Peyer's patch (tissue), 4 donors: ENCODE measurements at regions not wholly inside any gene's neighbourhood (a gene's known extent, or its start where the extent isn't known, plus 50 kb on each side); places are given as distances from the start of the nearest gene placed in this dataset.

Experiments
- DNase-seq, 3 donors: peaks; one replicate each; pipeline ENCODE4 v3.0.0-alpha.2; 2017 to 2019
- H3K27ac ChIP-seq, 4 donors: fragments of 200-600 bp; sonication (generic); one replicate each; pipeline ENCODE4 v1.5.1; 2016 to 2019
- H3K27me3 ChIP-seq, 2 donors: fragments of 200-600 bp; sonication (generic); one replicate each; pipeline ENCODE4 v1.5.1; 2019
- H3K36me3 ChIP-seq, 3 donors: fragments of 200-600 bp; sonication (generic); one replicate each; pipeline ENCODE4 v1.5.1; 2016 to 2019
- H3K4me1 ChIP-seq, 4 donors: fragments of 200-600 bp; sonication (generic); one replicate each; pipeline ENCODE4 v1.5.1; 2016 to 2019
- H3K4me3 ChIP-seq, 4 donors: fragments of 200-600 bp; sonication (generic); 1 replicate in 3 of 4; 2 replicates in 1 of 4; pipeline ENCODE4 v1.5.1; 2016 to 2019; ENCODE audit warnings: mild to moderate bottlenecking in 1 of 4
- H3K9me3 ChIP-seq, 4 donors: fragments of 200-600 bp; sonication (generic); one replicate each; pipeline ENCODE4 v1.5.1; 2016 to 2019; ENCODE audit warnings: mild to moderate bottlenecking in 1 of 4
- CTCF ChIP-seq, 6 experiments: fragments of 450-650 bp in 4 of 6; fragments of 200-600 bp in 2 of 6; sonication (generic) in 1 of 6; IDR thresholded peaks; one replicate each; pipeline ENCODE4 v1.5.1; 2017 to 2019; ENCODE audit warnings: antibody characterized with exemption in 6 of 6, mild to moderate bottlenecking in 3 of 6, moderate library complexity in 1 of 6
- POLR2A ChIP-seq, 2 donors: fragments of 450-650 bp; IDR thresholded peaks; one replicate each; pipeline ENCODE4 v1.5.1; 2017; ENCODE audit warnings: antibody characterized with exemption in 2 of 2, mild to moderate bottlenecking in 2 of 2, moderate library complexity in 2 of 2

GRCh38 chr22:47515384-47516125, 753.1 kb downstream of the TBC1D22A start:
- Histone ChIP-seq H3K27me3 (no peaks in the 10 kb centered on the region), H3K27ac (no peak overlapping the region), H3K4me1 (no peaks in the 10 kb centered on the region), H3K36me3 (no peaks in the 10 kb centered on the region), H3K9me3 (no peaks in the 10 kb centered on the region), H3K4me3 (no peak overlapping the region)
- peak in 2 of 6 experiments; percentile 8 to 17 for TF ChIP-seq CTCF (IDR thresholded peaks at IDR 0.05)
- no peak for TF ChIP-seq POLR2A (IDR thresholded peaks at IDR 0.05)
- DNase-seq, result no peak

- Histone ChIP-seq H3K9me3 (no peaks in the 10 kb centered on the region), H3K27me3 (no peaks in the 10 kb centered on the region), H3K4me1 (no peaks in the 10 kb centered on the region), H3K4me3 (no peak overlapping the region), H3K36me3 (no peaks in the 10 kb centered on the region), H3K27ac (no peak overlapping the region)
- TF ChIP-seq POLR2A (IDR thresholded peaks at IDR 0.05) (no peak), CTCF (IDR thresholded peaks at IDR 0.05) (no peak)
- DNase-seq, result no peak
Measured at GRCh38 chr22:47512617-47513016, 750.2 kb downstream of the TBC1D22A start.

- Histone ChIP-seq H3K27ac (no peak overlapping the region), H3K27me3 (no peaks in the 10 kb centered on the region), H3K36me3 (no peaks in the 10 kb centered on the region), H3K4me3 (no peak overlapping the region), H3K9me3 (peaks cover 0 to 7% (median 0%) of the 10 kb centered on the region in 4 donors), H3K4me1 (no peaks in the 10 kb centered on the region)
- DNase-seq, result no peak
- no peak for TF ChIP-seq CTCF (IDR thresholded peaks at IDR 0.05)
- TF ChIP-seq POLR2A (IDR thresholded peaks at IDR 0.05), result no peak
Measured at GRCh38 chr22:47504962-47505361, 742.5 kb downstream of the TBC1D22A start.

- peaks cover 0 to 7% (median 3%) of the 10 kb centered on the region in 4 donors for H3K9me3 ChIP-seq
- H3K27me3 ChIP-seq, result no peaks in the 10 kb centered on the region
- H3K36me3 ChIP-seq, result no peaks in the 10 kb centered on the region
- no peak overlapping the region for H3K4me3 ChIP-seq
- no peak overlapping the region for H3K27ac ChIP-seq
- H3K4me1 ChIP-seq, result no peaks in the 10 kb centered on the region
- TF ChIP-seq POLR2A (IDR thresholded peaks at IDR 0.05), result no peak
- no peak for TF ChIP-seq CTCF (IDR thresholded peaks at IDR 0.05)
- DNase-seq, result no peak
Measured at GRCh38 chr22:47498969-47499495, 736.6 kb downstream of the TBC1D22A start.

GRCh38 chr22:47497666-47498065, 735.2 kb downstream of the TBC1D22A start:
- no peak overlapping the region for H3K27ac ChIP-seq
- no peak for DNase-seq
- H3K4me1 ChIP-seq, result no peaks in the 10 kb centered on the region
- TF ChIP-seq POLR2A (IDR thresholded peaks at IDR 0.05) (no peak), CTCF (IDR thresholded peaks at IDR 0.05) (no peak)
- H3K27me3 ChIP-seq, result no peaks in the 10 kb centered on the region
- H3K36me3 ChIP-seq, result no peaks in the 10 kb centered on the region
- peaks cover 0 to 7% (median 3%) of the 10 kb centered on the region in 4 donors for H3K9me3 ChIP-seq
- no peak overlapping the region for H3K4me3 ChIP-seq
